ENCODE measurements at regions not wholly inside any gene's neighbourhood (a gene's known extent, or its start where the extent isn't known, plus 50 kb on each side); places are given as distances from the start of the nearest gene placed in this dataset.

GRCh38 chr2:180349809-180350208, 342.7 kb upstream of the CWC22 start:
- DNase-seq, result no peak

- no peak for DNase-seq
Observed at GRCh38 chr2:180343528-180344345, 336.6 kb upstream of the CWC22 start.

GRCh38 chr2:180337136-180337535, 330.0 kb upstream of the CWC22 start:
- DNase-seq, result no peak

- DNase-seq, result no peak
Observed at GRCh38 chr2:180336550-180336949, 329.5 kb upstream of the CWC22 start.

GRCh38 chr2:180334514-180334913, 327.4 kb upstream of the CWC22 start:
- DNase-seq, result no peak

- DNase-seq, result no peak
Observed at GRCh38 chr2:180328795-180329422, 321.8 kb upstream of the CWC22 start.

GRCh38 chr2:180327185-180327584, 320.1 kb upstream of the CWC22 start:
- no peak for DNase-seq

- no peak for DNase-seq
Observed at GRCh38 chr2:180325416-180326120, 318.5 kb upstream of the CWC22 start.

- DNase-seq, result no peak
Observed at GRCh38 chr2:180324182-180324581, 317.1 kb upstream of the CWC22 start.

GRCh38 chr2:180322781-180323180, 315.7 kb upstream of the CWC22 start:
- DNase-seq, result no peak

- no peak for DNase-seq
Observed at GRCh38 chr2:180319586-180320405, 312.7 kb upstream of the CWC22 start.

- DNase-seq, result no peak
Observed at GRCh38 chr2:180314086-180314485, 307.0 kb upstream of the CWC22 start.

GRCh38 chr2:180312542-180312941, 305.4 kb upstream of the CWC22 start:
- no peak for DNase-seq

GRCh38 chr2:180307096-180307495, 300.0 kb upstream of the CWC22 start:
- DNase-seq, result no peak

GRCh38 chr2:180306346-180306745, 299.2 kb upstream of the CWC22 start:
- no peak for DNase-seq

GRCh38 chr2:180291552-180292421, 284.7 kb upstream of the CWC22 start:
- no peak for DNase-seq

- no peak for DNase-seq
Observed at GRCh38 chr2:180291060-180291459, 284.0 kb upstream of the CWC22 start.

- DNase-seq, result no peak
Observed at GRCh38 chr2:180289627-180290026, 282.5 kb upstream of the CWC22 start.

GRCh38 chr2:180279581-180279980, 272.5 kb upstream of the CWC22 start:
- no peak for DNase-seq

GRCh38 chr2:180276733-180277132, 269.6 kb upstream of the CWC22 start:
- DNase-seq, result no peak

- no peak for DNase-seq
Observed at GRCh38 chr2:180268006-180268405, 260.9 kb upstream of the CWC22 start.

GRCh38 chr2:180261976-180262375, 254.9 kb upstream of the CWC22 start:
- no peak for DNase-seq

Data from T-helper 1 cell (primary cell).